NOMO-1 (cell line): ENCODE measurements at regions not wholly inside any gene's neighbourhood (a gene's known extent, or its start where the extent isn't known, plus 50 kb on each side); places are given as distances from the start of the nearest gene placed in this dataset.

Experiments used
- DNase-seq, 2 experiments: peaks; one replicate each; lab custom pipeline; 2025; ENCODE audit not compliant: unreplicated experiment in 2 of 2; lab: John Stamatoyannopoulos, UW

DNA sequence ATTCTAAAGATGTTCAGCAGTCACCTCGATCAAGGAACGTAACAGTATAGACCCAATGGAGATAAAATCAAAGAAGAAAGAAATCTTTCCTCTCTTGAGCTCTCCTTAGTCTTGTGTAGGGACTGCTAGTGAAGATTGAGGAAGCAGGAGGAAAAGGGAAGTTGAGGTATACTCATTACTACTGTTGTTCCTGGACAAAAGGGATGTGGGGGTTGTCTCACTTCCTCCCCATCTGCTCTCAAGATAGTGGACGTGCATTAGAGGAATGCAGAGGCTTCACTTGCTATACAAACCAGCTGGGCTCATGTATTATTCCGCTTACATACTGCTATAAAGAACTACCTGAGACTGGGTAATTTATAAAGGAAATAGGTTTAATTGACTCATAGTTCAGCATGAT lies 208.9 kb upstream of the ARHGEF9 start:
- DNase-seq: peak; percentile 10 to 52

DNA sequence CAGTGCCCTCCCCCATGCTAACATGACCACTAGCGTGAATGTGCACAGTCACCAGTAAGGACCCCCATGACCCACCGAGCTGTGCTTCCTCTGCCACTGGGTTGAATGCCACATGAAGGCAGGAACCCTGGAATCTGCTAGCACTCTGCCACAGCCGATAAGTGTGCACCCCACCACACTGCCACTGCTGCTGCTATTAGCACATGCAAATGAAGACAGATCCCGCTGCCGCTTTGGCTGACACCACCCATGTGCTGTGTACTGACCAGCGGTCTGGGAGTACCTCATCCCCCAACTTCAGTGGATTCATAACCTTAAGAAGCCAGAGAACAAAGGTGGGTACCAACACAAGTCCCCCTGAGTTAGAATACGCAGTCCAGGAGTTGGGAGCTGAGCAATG lies 200.9 kb upstream of the ARHGEF9 start:
- DNase-seq: no peak

DNA sequence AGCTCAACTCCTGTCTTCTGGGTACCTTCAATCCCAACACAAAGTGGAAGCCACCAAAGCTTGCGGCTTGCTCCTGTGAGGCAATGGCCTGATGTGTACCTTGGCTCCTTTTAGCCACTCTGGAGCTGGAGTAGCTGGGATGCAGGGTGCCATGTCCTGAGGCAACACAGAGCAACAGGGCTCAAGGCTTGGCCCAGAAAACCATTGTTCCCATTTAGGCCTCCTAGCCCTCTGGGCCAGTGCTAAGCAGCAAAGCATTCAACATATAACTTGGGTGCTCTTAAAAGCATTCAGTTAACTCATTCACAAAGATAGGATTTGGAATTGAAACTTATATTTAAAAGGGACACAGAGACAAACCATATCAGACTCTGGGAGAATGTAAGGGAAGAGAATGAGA lies 194.5 kb upstream of the ARHGEF9 start:
- no peak for DNase-seq

DNA sequence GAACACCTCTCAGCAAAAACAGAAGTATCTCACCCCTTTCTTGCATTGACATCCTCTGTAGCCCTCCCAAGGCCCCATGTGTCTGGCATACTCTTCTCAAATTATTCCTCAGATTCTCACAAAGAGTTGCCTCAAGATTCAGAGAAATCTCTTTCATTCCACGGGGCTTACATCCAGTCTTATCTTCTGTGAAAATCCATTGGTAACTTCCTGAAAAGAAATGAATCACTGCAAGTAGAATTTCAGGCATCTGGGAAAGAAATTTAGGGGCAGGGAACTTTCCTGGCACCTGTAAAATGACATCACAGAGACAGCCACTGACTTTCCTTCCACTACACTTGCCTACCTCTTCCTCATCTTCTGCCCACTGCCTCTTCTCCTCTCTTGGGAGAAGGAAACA lies 182.5 kb upstream of the ARHGEF9 start:
- DNase-seq: no peak

GRCh38 chrX:63963095-63963784 lies 178.2 kb upstream of the ARHGEF9 start:
- DNase-seq: no peak

- no peak for DNase-seq
Observed at GRCh38 chrX:63961964-63962363, 176.9 kb upstream of the ARHGEF9 start.

DNA sequence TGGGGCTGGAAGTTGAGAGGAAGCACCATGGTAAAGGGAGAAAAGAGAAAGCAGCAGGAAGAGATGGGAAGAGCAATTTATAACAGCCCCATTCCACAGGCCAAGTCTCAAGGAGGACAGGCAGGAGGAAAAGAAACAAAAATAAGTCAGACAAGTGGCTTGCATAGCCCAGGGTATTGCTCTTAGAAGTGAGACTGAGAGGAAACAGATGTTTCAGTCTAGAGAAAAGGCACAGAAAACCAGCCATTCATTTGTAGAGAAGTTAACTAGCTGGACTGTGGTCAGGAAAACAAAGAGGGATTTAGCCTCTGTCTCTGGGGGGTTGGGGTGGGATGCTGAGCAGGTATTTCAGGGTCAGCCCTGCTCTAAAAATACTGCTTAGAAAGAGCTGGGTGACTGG lies 175.0 kb upstream of the ARHGEF9 start:
- no peak for DNase-seq

DNA sequence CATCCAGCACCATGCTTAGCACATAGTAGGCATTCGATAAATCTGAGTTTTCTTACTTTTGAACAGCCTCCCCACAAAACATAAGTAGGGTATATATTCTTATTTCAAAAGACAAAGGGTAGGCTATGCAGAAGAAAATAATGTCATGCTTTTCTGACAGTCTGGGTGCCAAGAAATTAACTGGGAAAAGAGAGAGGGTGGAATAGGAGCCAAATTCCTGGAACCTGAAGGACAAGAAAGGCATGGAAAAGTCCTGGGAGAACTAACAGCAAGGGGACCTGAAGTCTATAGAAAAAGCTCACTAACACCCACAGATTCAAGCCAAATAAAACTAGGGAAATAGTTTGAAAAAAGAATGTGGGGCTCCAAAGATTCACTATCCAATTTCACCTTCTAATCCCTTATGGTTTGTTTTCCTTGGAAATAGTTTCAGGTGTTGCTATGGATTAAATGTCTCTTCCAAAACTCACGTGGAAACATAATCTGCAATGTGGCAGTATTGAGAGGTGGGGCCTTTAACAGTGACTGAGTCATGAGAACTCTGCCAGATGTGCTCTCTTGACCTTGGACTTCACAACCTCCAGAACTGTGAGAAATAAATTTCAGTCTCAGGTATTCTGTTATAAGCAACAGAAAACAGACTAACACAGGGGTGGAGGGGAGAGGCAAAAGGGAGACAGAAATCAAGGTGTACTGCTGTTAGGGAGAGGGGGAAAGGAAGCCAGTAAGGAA lies 173.3 kb upstream of the ARHGEF9 start:
- no peak for DNase-seq

- DNase-seq: no peak
Observed at GRCh38 chrX:63935835-63936234, 150.8 kb upstream of the ARHGEF9 start.

GRCh38 chrX:63934791-63935190 lies 149.8 kb upstream of the ARHGEF9 start:
- DNase-seq: no peak

DNA sequence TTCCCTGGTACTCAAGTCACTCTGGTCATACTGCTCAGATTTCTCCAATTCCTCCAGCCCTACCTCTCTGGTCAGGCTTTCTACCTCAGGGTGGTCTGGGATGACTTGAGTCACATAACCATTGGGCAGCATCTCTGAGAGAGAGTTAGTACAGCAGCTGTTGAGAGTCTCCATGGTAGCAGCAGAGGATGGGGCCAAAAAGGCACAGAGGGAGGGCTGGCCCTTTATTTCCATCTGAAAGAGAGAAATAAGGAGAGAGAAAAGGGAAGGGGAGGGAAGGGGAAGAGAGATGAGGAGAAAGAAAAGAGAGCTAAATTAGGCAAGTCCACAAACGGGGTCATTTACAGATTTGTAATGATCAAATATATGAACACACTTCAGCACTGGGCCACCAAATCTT lies 149.1 kb upstream of the ARHGEF9 start:
- no peak for DNase-seq

GRCh38 chrX:63932907-63933306 lies 147.9 kb upstream of the ARHGEF9 start:
- DNase-seq: no peak

GRCh38 chrX:63932006-63932405 lies 147.0 kb upstream of the ARHGEF9 start:
- DNase-seq: no peak

- no peak for DNase-seq
Observed at GRCh38 chrX:63930140-63930539, 145.1 kb upstream of the ARHGEF9 start.

- no peak for DNase-seq
Observed at GRCh38 chrX:63929608-63930007, 144.6 kb upstream of the ARHGEF9 start.

- DNase-seq: no peak
Observed at GRCh38 chrX:63927848-63928247, 142.8 kb upstream of the ARHGEF9 start.

- DNase-seq: no peak
Observed at GRCh38 chrX:63922221-63922620, 137.2 kb upstream of the ARHGEF9 start.

DNA sequence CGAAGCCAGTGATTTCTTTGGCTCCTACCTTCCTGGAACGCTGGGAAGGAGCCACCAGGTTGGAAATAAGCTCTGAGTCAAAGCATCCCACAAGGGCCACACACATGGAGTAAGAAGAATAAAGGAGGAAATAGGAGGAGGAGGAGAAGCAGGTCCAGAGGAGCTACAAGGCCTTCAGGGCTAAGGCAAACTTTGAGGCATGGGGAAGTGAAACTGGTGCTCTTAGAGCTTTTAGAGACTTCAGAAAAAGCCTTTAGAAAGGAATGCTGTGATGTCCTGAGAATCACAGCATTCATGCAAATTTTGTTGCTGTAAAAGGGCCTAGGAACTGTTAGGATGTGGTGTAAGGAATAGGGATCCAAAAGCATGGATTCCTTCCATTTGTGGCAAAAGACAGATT lies 135.9 kb upstream of the ARHGEF9 start:
- peak; percentile 37 to 52 for DNase-seq

- no peak for DNase-seq
Observed at GRCh38 chrX:63919081-63919480, 134.1 kb upstream of the ARHGEF9 start.

DNA sequence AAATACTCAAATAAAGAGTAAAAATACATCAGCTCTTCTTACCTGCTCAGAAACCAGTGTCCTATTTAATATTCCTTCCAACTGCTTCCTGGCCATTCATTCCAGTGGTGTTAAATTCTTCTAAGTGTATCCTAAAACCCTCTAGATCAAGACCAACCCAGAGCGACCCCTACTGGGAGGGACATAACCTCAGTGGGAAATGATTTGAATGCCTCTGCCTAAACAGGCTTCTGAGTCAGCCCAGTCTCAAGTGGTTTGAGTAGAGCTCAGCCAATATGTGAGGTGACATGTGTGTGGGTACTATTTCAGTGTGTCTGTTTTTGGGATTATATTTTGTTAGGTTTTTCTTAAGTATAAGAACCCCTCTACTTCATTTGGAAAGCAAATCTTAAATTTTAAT lies 133.6 kb upstream of the ARHGEF9 start:
- DNase-seq: no peak

DNA sequence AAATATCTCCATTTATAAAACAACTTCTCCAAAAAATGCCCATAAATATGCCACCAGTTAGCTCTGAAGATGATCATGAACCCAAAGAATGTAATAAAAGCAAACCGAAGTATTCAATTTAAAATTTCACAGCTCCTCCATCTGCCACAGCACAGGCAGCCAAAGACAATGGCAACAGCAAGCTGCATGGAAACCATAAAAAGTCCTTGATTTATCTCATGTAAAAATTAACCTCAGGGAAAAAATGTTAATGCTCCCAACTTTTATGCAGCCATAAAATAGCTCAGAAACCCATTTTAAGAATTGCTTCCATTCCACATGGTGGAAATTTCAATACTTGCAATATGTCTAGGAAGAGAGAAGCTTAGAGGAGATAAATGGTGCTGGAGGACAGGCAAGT lies 132.3 kb upstream of the ARHGEF9 start:
- no peak for DNase-seq

DNA sequence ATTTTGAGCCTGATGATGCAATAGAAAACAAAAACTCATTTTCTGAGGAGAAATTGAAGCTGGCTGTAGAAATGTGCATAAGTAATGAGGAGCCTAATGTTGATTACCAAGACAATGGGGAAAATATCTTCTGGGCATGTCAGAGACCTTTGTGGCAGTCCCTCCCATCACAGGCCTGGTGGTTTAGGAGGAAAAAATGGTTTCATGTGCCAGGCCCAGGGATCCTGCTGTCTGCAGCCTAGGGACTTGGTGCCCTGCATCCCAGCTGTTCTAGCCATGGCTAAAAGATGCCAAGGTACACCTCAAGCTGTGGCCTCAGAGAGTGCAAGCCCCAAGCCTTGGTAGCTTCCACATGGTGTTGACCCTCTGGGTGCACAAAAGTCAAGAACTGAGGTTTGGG lies 128.7 kb upstream of the ARHGEF9 start:
- no peak for DNase-seq

- no peak for DNase-seq
Observed at GRCh38 chrX:63889001-63889400, 104.0 kb upstream of the ARHGEF9 start.
